GM12873 (cell line): ENCODE measurements at regions not wholly inside any gene's neighbourhood (a gene's known extent, or its start where the extent isn't known, plus 50 kb on each side); places are given as distances from the start of the nearest gene placed in this dataset.

ENCODE experiments used
- CTCF ChIP-seq: IDR thresholded peaks from 2 replicates; pipeline ENCODE4 v1.5.1; 2012; ENCODE audit warnings: low read depth, mild to moderate bottlenecking, moderate library complexity, low read length, control low read depth; ENCODE audit not compliant: insufficient read depth; ENCODE audit errors: missing control alignments

GRCh38 chr9:34773306-34773910 is 63.5 kb upstream of the CCL21 start:
- no peak for TF ChIP-seq CTCF

- TF ChIP-seq CTCF: no peak
Observed at GRCh38 chr9:34771007-34771406, 61.1 kb upstream of the CCL21 start.

- TF ChIP-seq CTCF: peak; percentile 80
Observed at GRCh38 chr9:34760196-34761040, 50.5 kb upstream of the CCL21 start.
